Esophagus squamous epithelium (tissue), 5 donors: ENCODE measurements at regions not wholly inside any gene's neighbourhood (a gene's known extent, or its start where the extent isn't known, plus 50 kb on each side); places are given as distances from the start of the nearest gene placed in this dataset.

Experiments used
- DNase-seq: peaks from one replicate; lab custom pipeline; 2025; lab: John Stamatoyannopoulos, UW
- H3K27ac ChIP-seq, 4 donors: fragments of 200-600 bp; sonication (generic); one replicate each; pipeline ENCODE4 v1.5.1; 2016 to 2019; ENCODE audit warnings: mild to moderate bottlenecking in 1 of 4
- H3K27me3 ChIP-seq, 4 donors: fragments of 200-600 bp; sonication (generic); 1 replicate in 3 of 4; 2 replicates in 1 of 4; pipeline versions ENCODE4 v1.5.1 to v1.6.0; 2017 to 2021; ENCODE audit warnings: antibody characterized with exemption in 1 of 4
- H3K36me3 ChIP-seq, 3 donors: fragments of 200-600 bp; sonication (generic); one replicate each; pipeline ENCODE4 v1.5.1; 2016 to 2019
- H3K4me1 ChIP-seq, 3 donors: fragments of 200-600 bp; sonication (generic); one replicate each; pipeline ENCODE4 v1.5.1; 2017 to 2019
- H3K4me3 ChIP-seq, 4 donors: fragments of 200-600 bp; sonication (generic); 1 replicate in 3 of 4; 2 replicates in 1 of 4; pipeline ENCODE4 v1.5.1; 2016 to 2019; ENCODE audit warnings: mild to moderate bottlenecking in 2 of 4, moderate library complexity in 1 of 4
- H3K9me3 ChIP-seq, 3 donors: fragments of 200-600 bp; sonication (generic); one replicate each; pipeline ENCODE4 v1.5.1; 2016 to 2019
- POLR2A ChIP-seq, 4 donors: fragments of 450-650 bp; IDR thresholded peaks; one replicate each; pipeline ENCODE4 v1.6.1; 2017; ENCODE audit warnings: antibody characterized with exemption in 4 of 4, mild to moderate bottlenecking in 4 of 4, moderate library complexity in 3 of 4
- WGBS, 2 donors: methylation state at CpG; one replicate each; pipeline ENCODE4 v1.1.5; 2018; 5-methylcytosine and 5-hydroxymethylcytosine counted together
- intact Hi-C: fragments of 100-400 bp; cut with DNase I; formaldehyde crosslinking; loops from one replicate; pipeline ENCODE4 v1.15.0; 2022
- TF ChIP-seq, protein P1 (sequence below), 6 experiments: fragments of 450-650 bp in 4 of 6; fragments of 200-600 bp in 2 of 6; sonication (generic) in 2 of 6; IDR thresholded peaks; one replicate each; pipeline ENCODE4 v1.5.1; 2016 to 2019; ENCODE audit warnings: antibody characterized with exemption in 6 of 6, mild to moderate bottlenecking in 4 of 6, moderate library complexity in 4 of 6
- donor health status: DM: yes; HTN: yes; CAD: no.

DNA sequence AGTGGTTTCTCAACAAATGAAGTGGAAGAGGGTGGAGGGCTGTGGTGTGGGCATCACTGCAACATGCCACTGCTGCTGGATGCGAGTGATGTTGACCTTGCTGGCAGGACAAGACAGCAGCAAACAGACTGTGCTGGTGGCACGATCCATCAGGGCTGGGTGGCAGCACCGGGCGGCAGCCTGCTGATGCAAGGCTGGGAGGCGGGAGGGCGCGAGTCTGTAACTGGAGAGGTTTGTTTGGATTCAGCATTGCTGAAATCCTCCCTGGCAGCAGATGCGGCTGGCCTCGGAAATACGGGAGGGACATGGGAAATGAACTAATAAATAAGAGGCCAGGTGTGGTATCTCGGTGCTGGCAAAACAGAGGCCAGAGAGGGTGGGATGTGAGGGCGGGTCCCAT lies 224.2 kb downstream of the ENGASE start:
- Histone ChIP-seq H3K9me3 (no peaks in the 10 kb centered on the region), H3K27ac (no peak overlapping the region), H3K4me1 (no peaks in the 10 kb centered on the region), H3K27me3 (peaks cover 0 to 74% (median 0%) of the 10 kb centered on the region in 4 donors), H3K4me3 (no peak overlapping the region), H3K36me3 (no peaks in the 10 kb centered on the region)
- intact Hi-C loops: no loop called here
- 37 to 50% methylated on average over 12 of the region's 12 CpGs for WGBS, 2 donors
- DNase-seq: no peak
- TF ChIP-seq, protein P1, sequence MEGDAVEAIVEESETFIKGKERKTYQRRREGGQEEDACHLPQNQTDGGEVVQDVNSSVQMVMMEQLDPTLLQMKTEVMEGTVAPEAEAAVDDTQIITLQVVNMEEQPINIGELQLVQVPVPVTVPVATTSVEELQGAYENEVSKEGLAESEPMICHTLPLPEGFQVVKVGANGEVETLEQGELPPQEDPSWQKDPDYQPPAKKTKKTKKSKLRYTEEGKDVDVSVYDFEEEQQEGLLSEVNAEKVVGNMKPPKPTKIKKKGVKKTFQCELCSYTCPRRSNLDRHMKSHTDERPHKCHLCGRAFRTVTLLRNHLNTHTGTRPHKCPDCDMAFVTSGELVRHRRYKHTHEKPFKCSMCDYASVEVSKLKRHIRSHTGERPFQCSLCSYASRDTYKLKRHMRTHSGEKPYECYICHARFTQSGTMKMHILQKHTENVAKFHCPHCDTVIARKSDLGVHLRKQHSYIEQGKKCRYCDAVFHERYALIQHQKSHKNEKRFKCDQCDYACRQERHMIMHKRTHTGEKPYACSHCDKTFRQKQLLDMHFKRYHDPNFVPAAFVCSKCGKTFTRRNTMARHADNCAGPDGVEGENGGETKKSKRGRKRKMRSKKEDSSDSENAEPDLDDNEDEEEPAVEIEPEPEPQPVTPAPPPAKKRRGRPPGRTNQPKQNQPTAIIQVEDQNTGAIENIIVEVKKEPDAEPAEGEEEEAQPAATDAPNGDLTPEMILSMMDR (IDR thresholded peaks at IDR 0.05): no peak
- TF ChIP-seq POLR2A (IDR thresholded peaks at IDR 0.05): no peak

GRCh38 chr17:79296243-79296642 lies 221.6 kb downstream of the ENGASE start:
- TF ChIP-seq, protein P1 (IDR thresholded peaks at IDR 0.05): no peak
- TF ChIP-seq POLR2A (IDR thresholded peaks at IDR 0.05): no peak

GRCh38 chr17:79295307-79295706 lies 220.7 kb downstream of the ENGASE start:
- no peaks in the 10 kb centered on the region for H3K36me3 ChIP-seq
- no peaks in the 10 kb centered on the region for H3K9me3 ChIP-seq
- DNase-seq: no peak
- no peak overlapping the region for H3K27ac ChIP-seq
- H3K4me3 ChIP-seq: no peak overlapping the region
- H3K27me3 ChIP-seq: peaks cover 0 to 81% (median 0%) of the 10 kb centered on the region in 4 donors
- intact Hi-C loops: no loop called here
- TF ChIP-seq POLR2A (IDR thresholded peaks at IDR 0.05): no peak
- TF ChIP-seq, protein P1 (IDR thresholded peaks at IDR 0.05): no peak
- H3K4me1 ChIP-seq: no peaks in the 10 kb centered on the region
- 39 to 52% methylated on average over 6 of the region's 6 CpGs for WGBS, 2 donors

More at GRCh38 chr17:79296243-79296642, 221.6 kb downstream of the ENGASE start:
- no peak for DNase-seq
- Histone ChIP-seq H3K36me3 (no peaks in the 10 kb centered on the region), H3K4me1 (no peaks in the 10 kb centered on the region), H3K4me3 (no peak overlapping the region), H3K27ac (no peak overlapping the region), H3K9me3 (no peaks in the 10 kb centered on the region), H3K27me3 (peaks cover 0 to 79% (median 0%) of the 10 kb centered on the region in 4 donors)
- intact Hi-C loops: no loop called here
- 62 to 79% methylated on average over 7 of the region's 7 CpGs for WGBS, 2 donors

- H3K4me3 ChIP-seq: no peak overlapping the region
- intact Hi-C loops: no loop called here
- peaks cover 0 to 80% (median 0%) of the 10 kb centered on the region in 4 donors for H3K27me3 ChIP-seq
- no peaks in the 10 kb centered on the region for H3K36me3 ChIP-seq
- 22 to 35% methylated on average over 16 to 23 of the region's 26 CpGs for WGBS, 2 donors
- DNase-seq: no peak
- TF ChIP-seq, protein P1 (IDR thresholded peaks at IDR 0.05): no peak
- TF ChIP-seq POLR2A (IDR thresholded peaks at IDR 0.05): no peak
- H3K4me1 ChIP-seq: no peaks in the 10 kb centered on the region
- H3K27ac ChIP-seq: no peak overlapping the region
- no peaks in the 10 kb centered on the region for H3K9me3 ChIP-seq
These were observed 219.9 kb downstream of the ENGASE start for GRCh38 chr17:79294459-79295071.

GRCh38 chr17:79292501-79292900 lies 217.9 kb downstream of the ENGASE start:
- Histone ChIP-seq H3K27ac (no peak overlapping the region), H3K4me1 (no peaks in the 10 kb centered on the region), H3K27me3 (peaks cover 0 to 72% (median 0%) of the 10 kb centered on the region in 4 donors), H3K36me3 (no peaks in the 10 kb centered on the region), H3K9me3 (no peaks in the 10 kb centered on the region), H3K4me3 (no peak overlapping the region)
- no peak for DNase-seq
- WGBS, 2 donors: 74 to 78% methylated on average over 6 of the region's 6 CpGs
- intact Hi-C loops: no loop called here
- TF ChIP-seq POLR2A (IDR thresholded peaks at IDR 0.05): no peak
- TF ChIP-seq, protein P1 (IDR thresholded peaks at IDR 0.05): no peak
